ENCODE measurements at regions not wholly inside any gene's neighbourhood (a gene's known extent, or its start where the extent isn't known, plus 50 kb on each side); places are given as distances from the start of the nearest gene placed in this dataset.

DNA sequence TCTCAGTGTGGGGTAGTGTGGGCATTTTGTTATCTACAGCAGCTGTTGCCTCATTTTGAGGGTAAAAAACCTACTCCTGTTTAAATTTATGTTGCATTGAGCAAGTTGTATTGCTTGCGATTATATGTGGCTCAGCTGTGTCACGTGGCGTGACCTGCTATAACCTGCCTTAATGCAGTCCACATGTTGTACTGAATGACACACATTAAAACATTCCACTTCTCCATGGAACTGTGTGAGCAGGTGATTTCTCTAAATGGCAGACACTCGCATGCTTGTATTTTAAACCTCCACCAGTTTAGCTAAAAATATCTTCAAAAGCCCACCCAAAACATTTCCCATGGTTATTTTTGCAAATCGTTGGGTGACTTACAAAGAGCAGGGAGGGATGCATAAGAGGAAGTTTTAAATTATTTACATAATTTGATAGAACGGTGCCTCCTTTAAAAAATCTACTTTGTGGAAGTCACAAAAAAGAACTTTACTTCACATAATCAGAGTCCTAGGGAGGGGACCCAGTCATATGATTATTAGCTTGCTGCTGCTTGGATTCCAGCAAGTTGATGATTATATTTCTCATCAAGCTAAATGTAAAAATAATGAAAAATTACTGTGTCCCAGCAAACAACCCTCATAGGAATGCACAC, 163.3 kb upstream of the ZEB2 start:
- TF ChIP-seq, protein P1, sequence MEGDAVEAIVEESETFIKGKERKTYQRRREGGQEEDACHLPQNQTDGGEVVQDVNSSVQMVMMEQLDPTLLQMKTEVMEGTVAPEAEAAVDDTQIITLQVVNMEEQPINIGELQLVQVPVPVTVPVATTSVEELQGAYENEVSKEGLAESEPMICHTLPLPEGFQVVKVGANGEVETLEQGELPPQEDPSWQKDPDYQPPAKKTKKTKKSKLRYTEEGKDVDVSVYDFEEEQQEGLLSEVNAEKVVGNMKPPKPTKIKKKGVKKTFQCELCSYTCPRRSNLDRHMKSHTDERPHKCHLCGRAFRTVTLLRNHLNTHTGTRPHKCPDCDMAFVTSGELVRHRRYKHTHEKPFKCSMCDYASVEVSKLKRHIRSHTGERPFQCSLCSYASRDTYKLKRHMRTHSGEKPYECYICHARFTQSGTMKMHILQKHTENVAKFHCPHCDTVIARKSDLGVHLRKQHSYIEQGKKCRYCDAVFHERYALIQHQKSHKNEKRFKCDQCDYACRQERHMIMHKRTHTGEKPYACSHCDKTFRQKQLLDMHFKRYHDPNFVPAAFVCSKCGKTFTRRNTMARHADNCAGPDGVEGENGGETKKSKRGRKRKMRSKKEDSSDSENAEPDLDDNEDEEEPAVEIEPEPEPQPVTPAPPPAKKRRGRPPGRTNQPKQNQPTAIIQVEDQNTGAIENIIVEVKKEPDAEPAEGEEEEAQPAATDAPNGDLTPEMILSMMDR (IDR thresholded peaks at IDR 0.05): no peak
- H3K4me1 ChIP-seq: no peaks in the 10 kb centered on the region
- H3K27me3 ChIP-seq (ENCODE audit: insufficient read depth in 3 of 3, low read length in 2 of 3): no peaks in the 10 kb centered on the region
- 60 to 63% (median 61%) methylated on average over 6 of the region's 6 CpGs for WGBS, 3 donors
- H3K9me3 ChIP-seq: no peaks in the 10 kb centered on the region
- DNase-seq (no peak), ATAC-seq (no peak)
- intact Hi-C loops (cut with DNase I): no loop called here
- H3K36me3 ChIP-seq (ENCODE audit: insufficient read depth in 1 of 2, low read depth in 1 of 2): no peaks in the 10 kb centered on the region
- H3K4me3 ChIP-seq: no peak overlapping the region
- no peak overlapping the region for H3K27ac ChIP-seq

GRCh38 chr2:144682248-144682647, 162.3 kb upstream of the ZEB2 start:
- 75 to 83% (median 76%) methylated on average over 4 of the region's 4 CpGs for WGBS, 3 donors
- ATAC-seq (no peak), DNase-seq (no peak)
- H3K9me3 ChIP-seq: no peaks in the 10 kb centered on the region
- H3K4me3 ChIP-seq: no peak overlapping the region
- intact Hi-C loops (cut with DNase I): no loop called here
- H3K4me1 ChIP-seq: no peaks in the 10 kb centered on the region
- TF ChIP-seq, protein P1 (IDR thresholded peaks at IDR 0.05): no peak
- no peaks in the 10 kb centered on the region for H3K27me3 ChIP-seq (ENCODE audit: insufficient read depth in 3 of 3, low read length in 2 of 3)
- no peak overlapping the region for H3K27ac ChIP-seq
- no peaks in the 10 kb centered on the region for H3K36me3 ChIP-seq (ENCODE audit: insufficient read depth in 1 of 2, low read depth in 1 of 2)

DNA sequence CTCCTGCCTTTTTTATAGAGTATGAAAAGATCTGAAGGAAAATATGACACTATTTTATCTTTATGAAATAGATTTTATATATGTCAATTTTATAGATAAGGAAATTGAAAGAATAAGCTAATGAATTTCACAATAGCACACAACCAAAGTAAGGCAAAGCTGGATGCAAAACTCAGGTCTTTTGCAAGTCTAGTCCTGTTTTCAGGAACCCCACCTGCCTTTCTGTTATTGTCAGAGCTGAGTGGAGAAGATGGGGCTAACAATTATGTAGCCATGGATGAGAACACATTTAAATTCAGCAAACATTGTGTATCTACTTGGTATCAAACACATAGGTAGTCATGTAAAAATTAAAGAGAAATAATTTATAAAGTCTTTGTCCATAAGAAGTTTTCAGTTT, 161.5 kb upstream of the ZEB2 start:
- Histone ChIP-seq H3K4me1 (no peaks in the 10 kb centered on the region), H3K9me3 (no peaks in the 10 kb centered on the region), H3K4me3 (no peak overlapping the region), H3K27me3 (ENCODE audit: insufficient read depth in 3 of 3, low read length in 2 of 3) (no peaks in the 10 kb centered on the region), H3K27ac (no peak overlapping the region), H3K36me3 (ENCODE audit: insufficient read depth in 1 of 2, low read depth in 1 of 2) (no peaks in the 10 kb centered on the region)
- DNase-seq (no peak), ATAC-seq (no peak)
- intact Hi-C loops (cut with DNase I): no loop called here
- TF ChIP-seq, protein P1 (IDR thresholded peaks at IDR 0.05): no peak

- TF ChIP-seq, protein P1 (IDR thresholded peaks at IDR 0.05): no peak
- Histone ChIP-seq H3K4me1 (no peaks in the 10 kb centered on the region), H3K9me3 (no peaks in the 10 kb centered on the region), H3K36me3 (ENCODE audit: insufficient read depth in 1 of 2, low read depth in 1 of 2) (no peaks in the 10 kb centered on the region), H3K4me3 (no peak overlapping the region), H3K27ac (no peak overlapping the region), H3K27me3 (ENCODE audit: insufficient read depth in 3 of 3, low read length in 2 of 3) (no peaks in the 10 kb centered on the region)
- DNase-seq (no peak), ATAC-seq (no peak)
- WGBS, 3 donors: 46 to 53% (median 49%) methylated on average over 5 of the region's 5 CpGs
- intact Hi-C loops (cut with DNase I): no loop called here
These were observed 160.0 kb upstream of the ZEB2 start for GRCh38 chr2:144679942-144680341.

DNA sequence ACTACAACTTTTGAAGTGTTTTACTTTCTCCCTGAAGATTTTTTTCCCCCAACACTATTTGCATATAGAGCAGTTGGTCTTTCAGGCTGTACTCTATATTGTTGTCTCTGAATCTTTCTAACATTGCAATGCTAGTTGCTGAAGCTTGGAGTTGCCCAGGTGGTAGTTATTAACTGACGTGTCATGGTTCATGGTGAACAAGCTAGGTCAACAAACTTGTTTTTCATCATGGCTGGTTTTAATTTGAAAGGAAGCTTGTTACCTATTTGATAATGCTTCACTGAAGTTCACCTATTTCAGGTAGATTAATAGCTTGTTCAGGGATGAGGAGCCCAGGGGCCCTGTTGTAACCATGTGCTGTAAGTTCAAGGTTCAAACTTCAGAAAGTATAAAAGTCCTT, 158.8 kb upstream of the ZEB2 start:
- Histone ChIP-seq H3K36me3 (ENCODE audit: insufficient read depth in 1 of 2, low read depth in 1 of 2) (no peaks in the 10 kb centered on the region), H3K9me3 (no peaks in the 10 kb centered on the region), H3K4me1 (no peaks in the 10 kb centered on the region), H3K4me3 (no peak overlapping the region), H3K27me3 (ENCODE audit: insufficient read depth in 3 of 3, low read length in 2 of 3) (no peaks in the 10 kb centered on the region), H3K27ac (no peak overlapping the region)
- no peak for ATAC-seq
- TF ChIP-seq, protein P1 (IDR thresholded peaks at IDR 0.05): no peak
- WGBS, 3 donors: 95 to 96% (median 95%) methylated on average over 1 of the region's 1 CpG
- DNase-seq: no peak
- intact Hi-C loops (cut with DNase I): no loop called here

Data from psoas muscle (tissue), 7 donors.